ENCODE measurements at regions not wholly inside any gene's neighbourhood (a gene's known extent, or its start where the extent isn't known, plus 50 kb on each side); places are given as distances from the start of the nearest gene placed in this dataset.

DNA sequence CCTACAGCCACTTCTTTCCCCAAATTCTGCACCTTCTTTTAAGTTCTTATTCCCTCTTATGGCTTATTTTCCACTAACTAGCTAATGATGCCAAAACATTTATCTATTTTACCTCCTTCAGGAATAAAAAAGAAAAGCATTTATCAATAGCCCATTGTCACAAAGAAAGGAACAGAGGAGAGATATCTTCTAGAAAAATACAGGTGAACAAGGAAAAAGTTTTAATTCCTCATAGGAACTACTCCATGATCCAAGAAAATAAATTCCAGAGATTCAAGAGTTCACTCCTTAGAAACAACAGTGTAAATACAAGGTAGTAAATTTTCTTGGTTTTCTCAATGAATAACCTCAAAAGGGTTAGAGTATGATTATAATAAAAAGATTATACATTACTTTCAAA is 52.6 kb upstream of the TOP3B start:
- Mint-ChIP-seq H3K36me3 (ENCODE audit: unreplicated experiment) (peaks cover 8% of the 10 kb centered on the region), H3K4me1 (ENCODE audit: low read depth, unreplicated experiment) (no peaks in the 10 kb centered on the region), H3K9me3 (ENCODE audit: unreplicated experiment) (peaks cover 2% of the 10 kb centered on the region), H3K4me3 (ENCODE audit: unreplicated experiment) (no peak overlapping the region), H3K27ac (ENCODE audit: unreplicated experiment) (no peak overlapping the region), H3K27me3 (ENCODE audit: unreplicated experiment) (peaks cover 4% of the 10 kb centered on the region)
- TF ChIP-seq, protein P1, sequence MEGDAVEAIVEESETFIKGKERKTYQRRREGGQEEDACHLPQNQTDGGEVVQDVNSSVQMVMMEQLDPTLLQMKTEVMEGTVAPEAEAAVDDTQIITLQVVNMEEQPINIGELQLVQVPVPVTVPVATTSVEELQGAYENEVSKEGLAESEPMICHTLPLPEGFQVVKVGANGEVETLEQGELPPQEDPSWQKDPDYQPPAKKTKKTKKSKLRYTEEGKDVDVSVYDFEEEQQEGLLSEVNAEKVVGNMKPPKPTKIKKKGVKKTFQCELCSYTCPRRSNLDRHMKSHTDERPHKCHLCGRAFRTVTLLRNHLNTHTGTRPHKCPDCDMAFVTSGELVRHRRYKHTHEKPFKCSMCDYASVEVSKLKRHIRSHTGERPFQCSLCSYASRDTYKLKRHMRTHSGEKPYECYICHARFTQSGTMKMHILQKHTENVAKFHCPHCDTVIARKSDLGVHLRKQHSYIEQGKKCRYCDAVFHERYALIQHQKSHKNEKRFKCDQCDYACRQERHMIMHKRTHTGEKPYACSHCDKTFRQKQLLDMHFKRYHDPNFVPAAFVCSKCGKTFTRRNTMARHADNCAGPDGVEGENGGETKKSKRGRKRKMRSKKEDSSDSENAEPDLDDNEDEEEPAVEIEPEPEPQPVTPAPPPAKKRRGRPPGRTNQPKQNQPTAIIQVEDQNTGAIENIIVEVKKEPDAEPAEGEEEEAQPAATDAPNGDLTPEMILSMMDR (IDR thresholded peaks at IDR 0.05; ENCODE audit: partially characterized antibody, unreplicated experiment) = no peak
- no peak for DNase-seq

DNA sequence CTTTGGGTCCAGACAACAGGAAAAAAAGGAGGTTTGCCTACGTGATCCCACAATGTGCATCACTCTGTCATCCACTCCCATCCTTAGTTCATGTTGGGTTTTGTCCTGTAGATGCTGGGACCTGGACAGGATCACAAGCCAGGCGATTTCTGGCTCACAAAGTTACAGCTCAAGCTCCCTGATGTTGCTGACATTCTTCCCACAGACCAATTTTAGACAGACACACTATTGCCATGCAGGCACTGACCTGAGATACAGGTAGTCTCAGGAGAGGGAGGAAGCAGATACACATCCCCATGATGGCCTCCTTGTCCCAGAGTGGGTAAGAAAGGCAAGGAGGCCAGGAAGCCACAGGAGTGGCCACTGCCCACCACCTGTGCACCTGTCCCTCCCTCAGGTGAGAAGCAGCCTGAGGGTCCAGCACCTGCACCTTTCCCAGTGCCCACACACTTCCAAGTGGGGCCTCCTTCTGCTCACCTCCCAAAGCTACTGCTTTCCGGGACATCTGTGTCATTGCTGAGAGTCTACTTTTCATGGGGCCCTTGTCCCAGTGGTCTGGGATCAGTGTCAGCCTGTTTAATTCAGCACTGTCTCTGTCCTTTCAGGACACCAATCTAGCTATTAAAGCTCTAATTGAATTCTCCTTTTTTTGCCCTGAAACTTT is 52.0 kb upstream of the TOP3B start:
- H3K27me3 Mint-ChIP-seq (ENCODE audit: unreplicated experiment) = peaks cover 2% of the 10 kb centered on the region
- no peaks in the 10 kb centered on the region for H3K4me1 Mint-ChIP-seq (ENCODE audit: low read depth, unreplicated experiment)
- peaks cover 4% of the 10 kb centered on the region for H3K36me3 Mint-ChIP-seq (ENCODE audit: unreplicated experiment)
- TF ChIP-seq, protein P1 (IDR thresholded peaks at IDR 0.05; ENCODE audit: partially characterized antibody, unreplicated experiment) = no peak
- no peak overlapping the region for H3K4me3 Mint-ChIP-seq (ENCODE audit: unreplicated experiment)
- DNase-seq = no peak
- peaks cover 2% of the 10 kb centered on the region for H3K9me3 Mint-ChIP-seq (ENCODE audit: unreplicated experiment)
- H3K27ac Mint-ChIP-seq (ENCODE audit: unreplicated experiment) = no peak overlapping the region

DNA sequence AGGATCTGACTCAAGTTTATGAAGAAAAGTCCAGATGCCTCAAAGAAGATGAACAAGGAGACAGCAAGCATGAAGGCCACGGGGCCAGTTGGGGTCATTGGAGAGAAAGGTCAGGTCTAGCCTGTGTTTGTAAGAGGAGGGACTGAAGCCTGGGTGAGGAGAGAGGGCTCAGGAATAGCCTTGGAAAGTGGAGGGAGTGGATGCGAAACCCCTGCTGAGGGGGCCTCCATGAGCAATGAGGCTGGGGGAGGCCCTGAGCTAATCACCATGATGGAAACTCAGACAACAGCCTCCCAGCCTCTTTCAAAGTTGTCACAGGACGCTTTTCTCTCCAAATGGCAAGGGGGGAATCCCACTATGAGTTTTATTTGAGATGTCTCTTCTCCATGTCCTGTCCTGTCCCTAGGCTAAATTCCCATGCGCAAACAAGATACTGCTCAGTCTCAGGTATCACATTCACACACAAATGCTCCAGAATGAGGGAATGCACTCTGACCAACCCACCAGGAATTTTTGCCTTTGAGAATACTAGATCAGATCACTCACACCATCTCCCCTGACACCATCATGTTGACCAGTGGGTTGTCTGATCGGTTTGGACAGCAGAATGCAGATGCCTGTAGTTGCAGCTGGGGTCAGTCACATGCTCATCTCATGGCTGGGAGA is 51.3 kb upstream of the TOP3B start:
- Mint-ChIP-seq H3K4me1 (ENCODE audit: low read depth, unreplicated experiment) (no peaks in the 10 kb centered on the region), H3K27ac (ENCODE audit: unreplicated experiment) (no peak overlapping the region), H3K4me3 (ENCODE audit: unreplicated experiment) (no peak overlapping the region), H3K27me3 (ENCODE audit: unreplicated experiment) (peaks cover 2% of the 10 kb centered on the region), H3K36me3 (ENCODE audit: unreplicated experiment) (peaks cover 4% of the 10 kb centered on the region), H3K9me3 (ENCODE audit: unreplicated experiment) (peaks cover 2% of the 10 kb centered on the region)
- TF ChIP-seq, protein P1 (IDR thresholded peaks at IDR 0.05; ENCODE audit: partially characterized antibody, unreplicated experiment) = no peak
- no peak for DNase-seq

DNA sequence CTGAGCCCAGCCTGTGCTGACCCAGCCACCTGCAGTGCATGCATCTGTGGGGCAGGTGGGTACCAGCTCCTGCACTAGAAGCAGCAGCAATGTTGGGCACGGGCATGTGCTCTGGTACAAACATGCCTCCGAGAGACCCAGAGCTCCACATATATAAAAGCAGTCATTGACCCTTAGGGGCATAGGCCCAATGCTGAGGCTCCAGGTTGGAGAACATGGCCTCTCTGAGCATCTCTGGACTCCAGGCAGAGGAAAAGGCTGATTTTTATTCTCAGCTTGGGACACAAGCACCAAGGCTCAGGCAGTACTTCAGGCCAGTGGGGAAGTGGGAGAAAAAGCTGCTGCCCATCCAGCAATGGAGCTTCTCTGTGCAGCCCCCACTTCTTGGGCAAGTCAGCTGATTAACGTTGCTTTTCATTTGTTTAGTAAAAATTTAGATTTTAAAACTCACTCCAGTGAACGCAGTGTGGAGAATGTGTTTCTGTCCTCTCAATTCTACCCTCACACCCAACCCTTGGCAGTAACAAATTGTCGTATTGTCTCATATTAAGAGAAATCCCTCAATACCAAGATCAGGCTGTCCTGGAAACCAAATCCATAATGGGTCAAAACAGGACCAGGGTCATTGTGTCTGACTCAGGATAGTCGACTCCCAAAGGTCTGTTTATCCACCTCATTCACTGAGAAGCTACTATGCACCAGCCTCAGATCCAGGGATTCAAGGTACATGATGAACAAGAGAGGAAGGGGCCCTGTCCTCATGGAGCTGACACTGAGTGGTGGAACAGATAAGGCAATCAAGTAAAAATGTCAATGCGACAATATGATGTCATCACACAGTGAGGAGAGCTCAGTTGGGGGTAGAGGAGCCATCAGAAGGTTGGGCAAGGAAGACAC is 50.6 kb upstream of the TOP3B start:
- DNase-seq = no peak
- TF ChIP-seq, protein P1 (IDR thresholded peaks at IDR 0.05; ENCODE audit: partially characterized antibody, unreplicated experiment) = no peak
- peaks cover 2% of the 10 kb centered on the region for H3K27me3 Mint-ChIP-seq (ENCODE audit: unreplicated experiment)
- peaks cover 2% of the 10 kb centered on the region for H3K9me3 Mint-ChIP-seq (ENCODE audit: unreplicated experiment)
- H3K27ac Mint-ChIP-seq (ENCODE audit: unreplicated experiment) = no peak overlapping the region
- no peak overlapping the region for H3K4me3 Mint-ChIP-seq (ENCODE audit: unreplicated experiment)
- no peaks in the 10 kb centered on the region for H3K4me1 Mint-ChIP-seq (ENCODE audit: low read depth, unreplicated experiment)
- H3K36me3 Mint-ChIP-seq (ENCODE audit: unreplicated experiment) = peaks cover 4% of the 10 kb centered on the region

Data from glutamatergic neuron (in vitro differentiated cells).